Heart right ventricle (tissue), 16 donors: ENCODE measurements at regions not wholly inside any gene's neighbourhood (a gene's known extent, or its start where the extent isn't known, plus 50 kb on each side); places are given as distances from the start of the nearest gene placed in this dataset.
"Not testable (repeated sequence)": the region's sequence is repeated elsewhere in the genome, so short reads cannot be mapped to it uniquely, and the experiment has no call there.

Experiments used
- ATAC-seq, 8 donors: fragments of 200-7000 bp; cut with Tn5 transposase; one replicate each; pipeline ENCODE4 v1.9.1; 2020; ENCODE audit warnings: mild to moderate bottlenecking in 8 of 8, moderate library complexity in 8 of 8, moderate number of reproducible peaks in 1 of 8
- DNase-seq, 2 donors: peaks; one replicate each; pipeline ENCODE4 v3.0.0-alpha.2; 2020
- H3K27ac ChIP-seq, 10 donors: fragments of 200-600 bp; sonication (generic) in 2 of 10; one replicate each; pipeline versions ENCODE4 v1.5.0 to v1.8.0; 2020 to 2022; ENCODE audit warnings: mild to moderate bottlenecking in 3 of 10
- H3K27me3 ChIP-seq, 7 donors: fragments of 200-600 bp; one replicate each; pipeline ENCODE4 v1.8.0; 2021 to 2022; ENCODE audit warnings: mild to moderate bottlenecking in 2 of 7
- H3K36me3 ChIP-seq, 9 donors: fragments of 200-600 bp; sonication (generic) in 1 of 9; one replicate each; pipeline versions ENCODE4 v1.5.0 to v1.8.0; 2020 to 2022; ENCODE audit warnings: mild to moderate bottlenecking in 2 of 9
- H3K4me1 ChIP-seq, 9 donors: fragments of 200-600 bp; sonication (generic) in 1 of 9; one replicate each; pipeline versions ENCODE4 v1.5.0 to v1.8.0; 2020 to 2022; ENCODE audit warnings: mild to moderate bottlenecking in 4 of 9
- H3K4me3 ChIP-seq, 10 donors: fragments of 200-600 bp; sonication (generic) in 2 of 10; one replicate each; pipeline versions ENCODE4 v1.5.0 to v1.8.0; 2020 to 2022; ENCODE audit warnings: mild to moderate bottlenecking in 7 of 10, moderate library complexity in 2 of 10
- H3K9me3 ChIP-seq, 11 donors: fragments of 200-600 bp in 10 of 11; sonication (generic) in 2 of 11; one replicate each; pipeline versions ENCODE4 v1.5.0 to v1.8.0; 2013 to 2022; ENCODE audit warnings: mild to moderate bottlenecking in 2 of 11, control low read depth in 1 of 11, moderate library complexity in 1 of 11
- CTCF ChIP-seq, 9 donors: fragments of 200-600 bp; sonication (generic) in 2 of 9; IDR thresholded peaks; one replicate each; pipeline versions ENCODE4 v1.5.0 to v1.8.0; 2021 to 2022; ENCODE audit warnings: antibody characterized with exemption in 9 of 9, mild to moderate bottlenecking in 5 of 9, moderate library complexity in 1 of 9
- WGBS, 2 donors: extraction: QIAGEN DNeasy Blood & Tissue Kit; methylation state at CpG; one replicate each; pipeline ENCODE4 v1.1.7; 2013; ENCODE audit warnings: inconsistent platforms in 1 of 2; 5-methylcytosine and 5-hydroxymethylcytosine counted together
- intact Hi-C, 10 donors: fragments of 100-400 bp; cut with DNase I; formaldehyde crosslinking; loops; one replicate each; pipeline versions ENCODE4 v1.11.1 to v1.14.2; 2022
- donor health status: Arrhythmogenic right ventricular cardiomyopathy.
- donor health status: ischemic (EF 13 %, LVEDD 7.1; RV severe dilation, severe dysfunction).
- donor health status: healthy with polysubstance abuse.
- donor health status: DM: no; HTN: yes; CAD: no.
- donor health status: DM: no; HTN: no; CAD: no.
- donor health status: ischemic (EF 25% LVEDD 6.9; RV normal size, moderate dysfunction).
- donor health status: ischemic (EF 25% LVEDD 5.7; RV mildly dilated, moderate dysfunction).
- donor health status: healthy.
- donor health status: DM: yes; HTN: yes; CAD: no.
- donor health status: Ischemic cardiomyopathy.
- donor health status: ischemic (EF 35%, LVEDD 5.7; RV mildly dilated, moderate dysfunction).
- donor health status: nonischemic (EF 11% LVEDD 7.7; RV severe dilation, severe dysfunction).
- donor health status: DM: yes; HTN: yes; CAD: no.
- donor health status: PGD.
- donor health status: ischemic (EF 29% LVEDD 5.4; RV normal size, mild dysfunction).
- donor health status: nonischemic (EF 23%, LVEDD 6.1; RV moderate dilation, normal function).

GRCh38 chr1:181319907-181320306, 163.4 kb upstream of the CACNA1E start:
- DNase-seq (no peak), ATAC-seq (no peak)
- no peak overlapping the region for H3K4me3 ChIP-seq
- H3K27me3 ChIP-seq = peaks cover 5 to 76% (median 67%) of the 10 kb centered on the region in 7 donors
- H3K36me3 ChIP-seq = no peaks in the 10 kb centered on the region
- intact Hi-C loops = loop anchor here in 1 of 10 donors (10.0 kb wide), 1 partner anchor 135 kb away; no protein-coding TSS in a partner anchor
- H3K4me1 ChIP-seq = peaks cover 0 to 23% (median 6%) of the 10 kb centered on the region in 9 donors
- no peaks in the 10 kb centered on the region for H3K9me3 ChIP-seq
- 63 to 77% methylated on average over 3 of the region's 3 CpGs for WGBS, 2 donors
- H3K27ac ChIP-seq = no peak overlapping the region
- TF ChIP-seq CTCF (IDR thresholded peaks at IDR 0.05) = no peak

DNA sequence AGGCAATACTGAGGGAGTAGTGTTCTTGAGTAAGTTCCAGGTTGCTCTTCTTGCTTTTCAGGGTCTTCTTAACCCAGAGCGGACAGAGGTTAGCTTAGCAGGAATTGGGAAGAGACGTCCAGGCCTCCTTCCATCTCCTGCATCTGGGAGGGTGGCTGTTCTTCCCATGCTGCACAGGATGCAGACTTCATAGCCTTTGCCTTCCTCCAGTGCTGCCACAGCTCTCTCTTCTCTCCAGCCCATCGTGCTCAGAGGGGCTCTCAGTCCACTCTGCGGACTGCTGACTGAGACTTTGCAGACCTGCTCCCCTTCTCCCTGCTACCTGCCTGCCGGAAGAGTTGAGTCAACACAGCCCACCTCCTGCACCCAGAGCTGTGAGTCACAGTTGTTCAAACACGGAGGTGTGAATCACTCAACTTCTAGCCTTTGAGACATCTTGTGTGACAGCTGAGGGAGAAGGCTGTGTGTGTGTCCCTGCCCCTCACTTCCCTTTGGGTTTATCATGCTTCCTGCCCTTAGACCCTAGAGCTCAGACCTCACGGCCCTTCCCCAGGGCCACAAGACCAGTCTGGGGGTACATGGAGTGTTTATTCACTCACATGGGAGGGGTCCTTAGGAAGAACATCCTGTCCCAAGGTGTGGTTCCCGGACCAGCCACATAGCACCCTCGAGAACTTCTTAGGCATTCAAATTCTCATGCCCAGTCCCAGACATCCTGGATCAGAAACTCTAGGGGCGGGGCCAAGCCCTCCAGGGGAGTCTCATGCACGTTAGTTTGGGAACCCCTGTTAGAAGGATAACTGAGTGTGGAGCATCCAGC, 158.3 kb upstream of the CACNA1E start:
- intact Hi-C loops = loop anchor here in 1 of 10 donors (10.0 kb wide), 1 partner anchor 140 kb away; no protein-coding TSS in a partner anchor
- H3K27ac ChIP-seq = peak overlapping the region in 1 of 10 donors; percentile 33
- peaks cover 0 to 6% (median 0%) of the 10 kb centered on the region in 9 donors for H3K4me1 ChIP-seq
- H3K4me3 ChIP-seq = no peak overlapping the region
- H3K27me3 ChIP-seq = peaks cover under 1 to 52% (median 25%) of the 10 kb centered on the region in 7 donors
- H3K36me3 ChIP-seq = no peaks in the 10 kb centered on the region
- ATAC-seq (peak in 1 of 8 donors; percentile 58), DNase-seq (no peak)
- no peaks in the 10 kb centered on the region for H3K9me3 ChIP-seq
- no peak for TF ChIP-seq CTCF (IDR thresholded peaks at IDR 0.05)
- 54 to 58% methylated on average over 11 of the region's 11 CpGs for WGBS, 2 donors

- not testable (repeated sequence) for H3K4me3 ChIP-seq, H3K9me3 ChIP-seq, H3K4me1 ChIP-seq, H3K36me3 ChIP-seq, H3K27ac ChIP-seq
- ATAC-seq = peak; percentile 33 to 81 (median 62)
- intact Hi-C loops = loop anchor here in 1 of 10 donors (10.0 kb wide), 1 partner anchor 141 kb away; no protein-coding TSS in a partner anchor
- DNase-seq = peak; percentile 9 to 17
- 62 to 72% methylated on average over 18 of the region's 18 CpGs for WGBS, 2 donors
- H3K27me3 ChIP-seq = peaks cover 0 to 52% (median 18%) of the 10 kb centered on the region in 7 donors
Measured at GRCh38 chr1:181325765-181326164, 157.6 kb upstream of the CACNA1E start.

GRCh38 chr1:181326348-181326747, 157.0 kb upstream of the CACNA1E start:
- ATAC-seq (no peak), DNase-seq (no peak)
- no peaks in the 10 kb centered on the region for H3K36me3 ChIP-seq
- no peak for TF ChIP-seq CTCF (IDR thresholded peaks at IDR 0.05)
- 73 to 76% methylated on average over 3 of the region's 3 CpGs for WGBS, 2 donors
- no peaks in the 10 kb centered on the region for H3K9me3 ChIP-seq
- peaks cover 0 to 6% (median 0%) of the 10 kb centered on the region in 9 donors for H3K4me1 ChIP-seq
- H3K4me3 ChIP-seq = no peak overlapping the region
- intact Hi-C loops = loop anchor here in 1 of 10 donors (10.0 kb wide), 1 partner anchor 142 kb away; no protein-coding TSS in a partner anchor
- H3K27ac ChIP-seq = no peak overlapping the region
- H3K27me3 ChIP-seq = peaks cover 0 to 48% (median 14%) of the 10 kb centered on the region in 7 donors
